IMR-90 (cell line): ENCODE measurements at regions not wholly inside any gene's neighbourhood (a gene's known extent, or its start where the extent isn't known, plus 50 kb on each side); places are given as distances from the start of the nearest gene placed in this dataset.

Source experiments
- ATAC-seq: fragments of 200-7000 bp; cut with Tn5 transposase; 2 replicates; pipeline ENCODE4 v1.9.1; 2020; ENCODE audit warnings: low read depth, mild to moderate bottlenecking, moderate library complexity
- BruUV-seq: library from RNA; stranded (reverse); fragments of 400-500 nt; replicated peaks from 2 replicates; lab custom pipeline; 2021; lab: Mats Ljungman, UMichigan
- CTCF ChIA-PET: fragments of 300-600 bp; formaldehyde crosslinking; extraction: SDS; loops from one replicate; lab custom pipeline; 2021; ENCODE audit warnings: antibody characterized with exemption; lab: Yijun Ruan, JAX
- POLR2A ChIA-PET: fragments of 300-600 bp; sonication (Branson Sonifier 250); formaldehyde crosslinking; loops from one replicate; lab custom pipeline; 2022; ENCODE audit warnings: antibody characterized with exemption; ENCODE audit not compliant: unreplicated experiment; lab: Charles Lee
- DNase-seq: peaks from one replicate; pipeline ENCODE4 v3.0.0; 2013
- H2AFZ ChIP-seq: replicated peaks from 2 replicates; pipeline ENCODE3; 2013; ENCODE audit warnings: low read length, mild to moderate bottlenecking; ENCODE audit not compliant: poor library complexity
- H2AK5ac ChIP-seq: 2 replicates; pipeline ENCODE4 v1.6.1; 2013; ENCODE audit warnings: low read depth, low read length, inconsistent platforms
- H2AK9ac ChIP-seq: replicated peaks from 2 replicates; pipeline ENCODE3; 2013; ENCODE audit warnings: mild to moderate bottlenecking, low read depth, low read length, moderate library complexity; ENCODE audit not compliant: poor library complexity
- H2BK120ac ChIP-seq: 2 replicates; pipeline ENCODE4 v1.6.1; 2013; ENCODE audit warnings: low read depth, low read length, inconsistent platforms
- H2BK15ac ChIP-seq: 3 replicates; pipeline ENCODE4 v1.6.1; 2013; ENCODE audit warnings: low read depth, low read length, inconsistent platforms
- H2BK20ac ChIP-seq: 2 replicates; pipeline ENCODE4 v1.6.1; 2013; ENCODE audit warnings: low read depth, mild to moderate bottlenecking, inconsistent platforms, low read length, moderate library complexity
- H2BK5ac ChIP-seq: 2 replicates; pipeline ENCODE4 v1.6.1; 2013; ENCODE audit warnings: mild to moderate bottlenecking, low read depth, low read length, inconsistent platforms; ENCODE audit not compliant: poor library complexity, severe bottlenecking
- H3K14ac ChIP-seq: replicated peaks from 2 replicates; pipeline ENCODE4 v1.6.1; 2013; ENCODE audit warnings: low read depth, low read length, inconsistent platforms
- H3K18ac ChIP-seq: 2 replicates; pipeline ENCODE4 v1.6.1; 2013; ENCODE audit warnings: low read depth, low read length, control low read depth
- H3K23ac ChIP-seq: 2 replicates; pipeline ENCODE4 v1.6.1; 2013; ENCODE audit warnings: low read depth, low read length, inconsistent platforms
- H3K27ac ChIP-seq: 2 replicates; pipeline ENCODE4 v1.5.1; 2013; ENCODE audit warnings: mild to moderate bottlenecking, control low read depth, low read length; ENCODE audit not compliant: insufficient read depth
- H3K27me3 ChIP-seq: 2 replicates; pipeline ENCODE4 v1.6.1; 2013; ENCODE audit warnings: low read length; ENCODE audit not compliant: control insufficient read depth, insufficient read depth
- H3K36me3 ChIP-seq: 2 replicates; pipeline ENCODE4 v1.6.1; 2013; ENCODE audit warnings: low read length, mixed read lengths; ENCODE audit not compliant: control insufficient read depth, insufficient read depth
- H3K4ac ChIP-seq: 2 replicates; pipeline ENCODE4 v1.6.1; 2013; ENCODE audit warnings: low read depth, low read length, inconsistent platforms
- H3K4me1 ChIP-seq: 2 replicates; pipeline ENCODE4 v1.6.1; 2013; ENCODE audit warnings: low read length, mixed read lengths; ENCODE audit not compliant: control insufficient read depth, insufficient read depth
- H3K4me2 ChIP-seq: 2 replicates; pipeline ENCODE4 v1.6.1; 2013; ENCODE audit warnings: low read depth, mild to moderate bottlenecking, control low read depth, low read length, moderate library complexity
- H3K4me3 ChIP-seq: 2 replicates; pipeline ENCODE4 v1.5.1; 2013; ENCODE audit warnings: low read depth, mild to moderate bottlenecking, control low read depth, low read length, moderate library complexity; ENCODE audit not compliant: insufficient read depth
- H3K56ac ChIP-seq: 2 replicates; pipeline ENCODE4 v1.6.1; 2013; ENCODE audit warnings: low read length, inconsistent platforms; ENCODE audit not compliant: insufficient read depth; ENCODE audit errors: extremely low read depth
- H3K79me1 ChIP-seq, 2 experiments: 2 replicates each; pipeline ENCODE4 v1.6.1; 2013; ENCODE audit warnings: low read length in 2 of 2, inconsistent platforms in 1 of 2, low read depth in 1 of 2
- H3K9ac ChIP-seq: 2 replicates; pipeline ENCODE4 v1.6.1; 2013; ENCODE audit warnings: low read depth, low read length, control low read depth
- H3K9me1 ChIP-seq: 2 replicates; pipeline ENCODE4 v1.6.1; 2013; ENCODE audit warnings: low read length, inconsistent platforms; ENCODE audit not compliant: insufficient read depth
- H3K9me3 ChIP-seq: 2 replicates; pipeline ENCODE4 v1.6.1; 2013; ENCODE audit warnings: low read length; ENCODE audit not compliant: control insufficient read depth, insufficient read depth
- H4K20me1 ChIP-seq: 2 replicates; pipeline ENCODE4 v1.6.1; 2013; ENCODE audit warnings: low read length, inconsistent platforms; ENCODE audit not compliant: insufficient read depth
- H4K5ac ChIP-seq: 2 replicates; pipeline ENCODE4 v1.6.1; 2013; ENCODE audit warnings: mild to moderate bottlenecking, low read depth, low read length, control low read depth
- H4K8ac ChIP-seq, 2 experiments: 2 replicates each; pipeline ENCODE4 v1.6.1; 2013; ENCODE audit warnings: low read depth in 2 of 2, low read length in 2 of 2, control low read depth in 1 of 2, inconsistent platforms in 1 of 2
- H4K91ac ChIP-seq: 2 replicates; pipeline ENCODE4 v1.6.1; 2013; ENCODE audit warnings: low read depth, low read length, inconsistent platforms; ENCODE audit not compliant: insufficient read depth
- BHLHE40 ChIP-seq: fragments of 150-350 bp; IDR thresholded peaks from 2 replicates; pipeline ENCODE4 v1.6.1; 2016; ENCODE audit warnings: mild to moderate bottlenecking, low read depth, low read length
- CEBPB ChIP-seq: IDR thresholded peaks from 2 replicates; pipeline ENCODE4 v1.6.1; 2012; ENCODE audit warnings: low read depth, low read length, improper control_type of control experiment
- FOS ChIP-seq: fragments of 150-350 bp; IDR thresholded peaks from 2 replicates; pipeline ENCODE4 v1.6.1; 2016; ENCODE audit warnings: low read depth, low read length
- MAFK ChIP-seq: IDR thresholded peaks from 2 replicates; pipeline ENCODE4 v1.6.1; 2012; ENCODE audit warnings: low read depth, low read length, improper control_type of control experiment
- MAZ ChIP-seq: IDR thresholded peaks from 2 replicates; pipeline ENCODE4 v1.6.1; 2012; ENCODE audit warnings: low read depth, mild to moderate bottlenecking, low read length, improper control_type of control experiment, moderate library complexity, borderline replicate concordance
- MXI1 ChIP-seq: IDR thresholded peaks from 2 replicates; pipeline ENCODE4 v1.6.1; 2012; ENCODE audit warnings: low read depth, mild to moderate bottlenecking, low read length, moderate library complexity, borderline replicate concordance
- NFE2L2 ChIP-seq: fragments of 150-350 bp; IDR thresholded peaks from 2 replicates; pipeline ENCODE4 v1.6.1; 2016; ENCODE audit warnings: low read depth, mild to moderate bottlenecking, low read length
- POLR2A ChIP-seq: IDR thresholded peaks from 2 replicates; pipeline ENCODE4 v1.6.1; 2012; ENCODE audit warnings: mild to moderate bottlenecking, low read depth, low read length
- RAD21 ChIP-seq: IDR thresholded peaks from 2 replicates; pipeline ENCODE4 v1.6.1; 2012; ENCODE audit warnings: low read length, improper control_type of control experiment
- RCOR1 ChIP-seq: IDR thresholded peaks from 2 replicates; pipeline ENCODE4 v1.6.1; 2012; ENCODE audit warnings: mild to moderate bottlenecking, low read length, improper control_type of control experiment; ENCODE audit not compliant: insufficient replicate concordance
- RFX5 ChIP-seq: IDR thresholded peaks from 2 replicates; pipeline ENCODE4 v1.8.0; 2012; ENCODE audit warnings: low read depth, mild to moderate bottlenecking, low read length, moderate library complexity
- SMC3 ChIP-seq: fragments of 150-350 bp; IDR thresholded peaks from 2 replicates; pipeline ENCODE4 v1.6.1; 2016; ENCODE audit warnings: low read depth, mild to moderate bottlenecking, antibody characterized with exemption, low read length, moderate library complexity
- WGBS, 2 experiments: methylation state at CpG; one replicate each; pipeline versions ENCODE4 v1.1.5 to v1.1.7; 2013; ENCODE audit warnings: missing lambda C conversion rate in 2 of 2; ENCODE audit not compliant: insufficient read length in 1 of 2; ENCODE audit errors: extremely low coverage in 2 of 2; 5-methylcytosine and 5-hydroxymethylcytosine counted together
- dilution Hi-C: fragments of 300-500 bp; cut with HindIII; formaldehyde crosslinking; loops from one replicate; pipeline ENCODE4 v1.14.3; 2018; ENCODE audit warnings: low sequenced_read_pairs; ENCODE audit not compliant: unreplicated experiment
- in situ Hi-C: fragments of 300-500 bp; cut with MboI; formaldehyde crosslinking; loops from 3 replicates; pipeline ENCODE4 v1.14.3; 2019; ENCODE audit warnings: low sequenced_read_pairs, inconsistent platforms, mixed read lengths
- intact Hi-C: fragments of 100-400 bp; cut with micrococcal nuclease; formaldehyde crosslinking; loops from 2 replicates; pipeline ENCODE4 v1.10.0; 2022
- TF ChIP-seq, protein P1 (sequence below): fragments of 150-350 bp; IDR thresholded peaks from 2 replicates; pipeline ENCODE4 v1.6.1; 2016; ENCODE audit warnings: low read depth, mild to moderate bottlenecking, low read length, moderate library complexity, borderline replicate concordance
- TF ChIP-seq, protein P2 (sequence below): conservative IDR thresholded peaks from 2 replicates; pipeline ENCODE4 v1.5.1; 2012; ENCODE audit warnings: mild to moderate bottlenecking, low read depth, low read length, improper control_type of control experiment
- TF ChIP-seq, protein P3 (sequence below): fragments of 150-350 bp; IDR thresholded peaks from 2 replicates; pipeline ENCODE4 v1.6.1; 2017; ENCODE audit warnings: mild to moderate bottlenecking, antibody characterized with exemption, low read length, low read depth

DNA sequence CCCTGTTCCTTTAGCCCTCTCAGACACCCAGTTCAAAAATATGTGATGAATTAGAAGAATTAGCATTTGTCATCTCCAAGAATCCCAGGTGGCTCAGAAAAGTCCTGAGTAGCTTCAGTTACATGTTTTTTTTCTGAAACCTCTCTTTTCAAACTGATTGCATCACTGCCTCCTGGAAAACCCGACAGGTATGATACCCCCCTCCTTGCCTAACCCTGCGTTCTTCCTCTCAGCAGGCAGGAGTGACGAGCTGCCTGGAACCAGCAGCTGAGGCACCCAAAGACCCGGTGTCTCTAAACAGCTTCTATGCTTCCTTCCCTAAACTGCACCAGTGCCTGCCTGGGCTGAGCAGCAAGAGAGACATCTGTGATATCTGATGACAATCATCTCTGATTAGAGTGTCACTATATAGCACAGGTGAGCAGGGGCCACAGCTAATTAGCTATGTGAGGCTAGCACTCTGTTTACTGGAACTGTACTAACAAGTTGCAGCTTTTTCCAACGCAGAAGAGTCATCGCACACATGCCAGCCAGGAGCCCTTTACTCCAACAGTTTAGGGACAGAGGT is 376.4 kb upstream of the ATP5MC3 start:
- Histone ChIP-seq H2BK20ac (no peak overlapping the region), H3K23ac (no peak overlapping the region), H3K27ac (no peak overlapping the region), H3K18ac (no peak overlapping the region), H3K9ac (no peak overlapping the region), H2BK15ac (no peak overlapping the region), H2AK9ac (no peak overlapping the region), H3K79me1 (no peaks in the 10 kb centered on the region), H2AFZ (no peak overlapping the region), H3K36me3 (no peaks in the 10 kb centered on the region), H3K56ac (no peak overlapping the region), H2BK120ac (no peak overlapping the region), H3K27me3 (no peaks in the 10 kb centered on the region; the same call in 1 of the 2 replicates), H4K5ac (no peak overlapping the region), H3K4me3 (no peak overlapping the region), H3K9me1 (no peaks in the 10 kb centered on the region), H3K9me3 (no peaks in the 10 kb centered on the region), H4K20me1 (no peaks in the 10 kb centered on the region), H2AK5ac (no peak overlapping the region), H3K14ac (no peak overlapping the region), H3K4me1 (no peaks in the 10 kb centered on the region), H4K91ac (no peak overlapping the region), H3K4me2 (no peak overlapping the region), H3K4ac (no peak overlapping the region), H4K8ac (no peak overlapping the region), H2BK5ac (no peak overlapping the region)
- DNase-seq: no peak
- ChIA-PET CTCF (no interaction called here), POLR2A (no interaction called here)
- in situ Hi-C loops (no loop called here), dilution Hi-C loops (no loop called here), intact Hi-C loops (no loop called here)
- ATAC-seq: no peak
- TF ChIP-seq CEBPB (no peak), SMC3 (no peak), RFX5 (no peak), RAD21 (no peak), BHLHE40 (no peak), FOS (no peak), RCOR1 (no peak), POLR2A (no peak), MXI1 (no peak), NFE2L2 (no peak), MAZ (no peak), MAFK (no peak)
- TF ChIP-seq, protein P1, sequence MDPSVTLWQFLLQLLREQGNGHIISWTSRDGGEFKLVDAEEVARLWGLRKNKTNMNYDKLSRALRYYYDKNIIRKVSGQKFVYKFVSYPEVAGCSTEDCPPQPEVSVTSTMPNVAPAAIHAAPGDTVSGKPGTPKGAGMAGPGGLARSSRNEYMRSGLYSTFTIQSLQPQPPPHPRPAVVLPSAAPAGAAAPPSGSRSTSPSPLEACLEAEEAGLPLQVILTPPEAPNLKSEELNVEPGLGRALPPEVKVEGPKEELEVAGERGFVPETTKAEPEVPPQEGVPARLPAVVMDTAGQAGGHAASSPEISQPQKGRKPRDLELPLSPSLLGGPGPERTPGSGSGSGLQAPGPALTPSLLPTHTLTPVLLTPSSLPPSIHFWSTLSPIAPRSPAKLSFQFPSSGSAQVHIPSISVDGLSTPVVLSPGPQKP: no peak
- TF ChIP-seq, protein P2, sequence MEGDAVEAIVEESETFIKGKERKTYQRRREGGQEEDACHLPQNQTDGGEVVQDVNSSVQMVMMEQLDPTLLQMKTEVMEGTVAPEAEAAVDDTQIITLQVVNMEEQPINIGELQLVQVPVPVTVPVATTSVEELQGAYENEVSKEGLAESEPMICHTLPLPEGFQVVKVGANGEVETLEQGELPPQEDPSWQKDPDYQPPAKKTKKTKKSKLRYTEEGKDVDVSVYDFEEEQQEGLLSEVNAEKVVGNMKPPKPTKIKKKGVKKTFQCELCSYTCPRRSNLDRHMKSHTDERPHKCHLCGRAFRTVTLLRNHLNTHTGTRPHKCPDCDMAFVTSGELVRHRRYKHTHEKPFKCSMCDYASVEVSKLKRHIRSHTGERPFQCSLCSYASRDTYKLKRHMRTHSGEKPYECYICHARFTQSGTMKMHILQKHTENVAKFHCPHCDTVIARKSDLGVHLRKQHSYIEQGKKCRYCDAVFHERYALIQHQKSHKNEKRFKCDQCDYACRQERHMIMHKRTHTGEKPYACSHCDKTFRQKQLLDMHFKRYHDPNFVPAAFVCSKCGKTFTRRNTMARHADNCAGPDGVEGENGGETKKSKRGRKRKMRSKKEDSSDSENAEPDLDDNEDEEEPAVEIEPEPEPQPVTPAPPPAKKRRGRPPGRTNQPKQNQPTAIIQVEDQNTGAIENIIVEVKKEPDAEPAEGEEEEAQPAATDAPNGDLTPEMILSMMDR: no peak
- TF ChIP-seq, protein P3, sequence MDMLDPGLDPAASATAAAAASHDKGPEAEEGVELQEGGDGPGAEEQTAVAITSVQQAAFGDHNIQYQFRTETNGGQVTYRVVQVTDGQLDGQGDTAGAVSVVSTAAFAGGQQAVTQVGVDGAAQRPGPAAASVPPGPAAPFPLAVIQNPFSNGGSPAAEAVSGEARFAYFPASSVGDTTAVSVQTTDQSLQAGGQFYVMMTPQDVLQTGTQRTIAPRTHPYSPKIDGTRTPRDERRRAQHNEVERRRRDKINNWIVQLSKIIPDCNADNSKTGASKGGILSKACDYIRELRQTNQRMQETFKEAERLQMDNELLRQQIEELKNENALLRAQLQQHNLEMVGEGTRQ: no peak
- no TSS peak for BruUV-seq
- 53% methylated on average over 2 of the region's 6 CpGs; no CpG with 5 or more reads in 1 of the 2 experiments for WGBS, 2 experiments
